ENCODE measurements at regions not wholly inside any gene's neighbourhood (a gene's known extent, or its start where the extent isn't known, plus 50 kb on each side); places are given as distances from the start of the nearest gene placed in this dataset.
"Not testable (repeated sequence)": the region's sequence is repeated elsewhere in the genome, so short reads cannot be mapped to it uniquely, and the experiment has no call there.

DNA sequence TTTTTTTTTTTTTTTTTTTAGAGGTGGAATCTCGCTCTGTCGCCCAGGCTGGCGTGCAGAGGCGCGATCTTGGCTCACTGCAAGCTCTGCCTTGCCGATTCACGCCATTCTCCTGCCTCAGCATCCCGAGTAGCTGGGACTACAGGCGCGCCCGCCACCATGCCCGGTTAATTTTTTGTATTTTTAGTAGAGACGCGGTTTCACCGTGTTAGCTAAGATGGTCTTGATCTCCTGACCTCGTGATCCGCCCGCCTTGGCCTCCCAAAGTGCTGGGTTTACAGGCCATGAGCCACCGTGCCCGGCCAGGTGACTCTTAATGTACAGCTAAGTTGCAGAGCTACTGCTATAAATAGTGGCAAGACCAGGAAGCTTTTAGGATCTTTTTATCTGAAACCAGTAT lies 434.9 kb upstream of the MEF2C start:
- TF ChIP-seq, protein P1, sequence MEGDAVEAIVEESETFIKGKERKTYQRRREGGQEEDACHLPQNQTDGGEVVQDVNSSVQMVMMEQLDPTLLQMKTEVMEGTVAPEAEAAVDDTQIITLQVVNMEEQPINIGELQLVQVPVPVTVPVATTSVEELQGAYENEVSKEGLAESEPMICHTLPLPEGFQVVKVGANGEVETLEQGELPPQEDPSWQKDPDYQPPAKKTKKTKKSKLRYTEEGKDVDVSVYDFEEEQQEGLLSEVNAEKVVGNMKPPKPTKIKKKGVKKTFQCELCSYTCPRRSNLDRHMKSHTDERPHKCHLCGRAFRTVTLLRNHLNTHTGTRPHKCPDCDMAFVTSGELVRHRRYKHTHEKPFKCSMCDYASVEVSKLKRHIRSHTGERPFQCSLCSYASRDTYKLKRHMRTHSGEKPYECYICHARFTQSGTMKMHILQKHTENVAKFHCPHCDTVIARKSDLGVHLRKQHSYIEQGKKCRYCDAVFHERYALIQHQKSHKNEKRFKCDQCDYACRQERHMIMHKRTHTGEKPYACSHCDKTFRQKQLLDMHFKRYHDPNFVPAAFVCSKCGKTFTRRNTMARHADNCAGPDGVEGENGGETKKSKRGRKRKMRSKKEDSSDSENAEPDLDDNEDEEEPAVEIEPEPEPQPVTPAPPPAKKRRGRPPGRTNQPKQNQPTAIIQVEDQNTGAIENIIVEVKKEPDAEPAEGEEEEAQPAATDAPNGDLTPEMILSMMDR (IDR thresholded peaks at IDR 0.05) = not testable (repeated sequence)
- not testable (repeated sequence) for TF ChIP-seq POLR2A (IDR thresholded peaks at IDR 0.05)
